GM21381 (cell line): ENCODE measurements at regions not wholly inside any gene's neighbourhood (a gene's known extent, or its start where the extent isn't known, plus 50 kb on each side); places are given as distances from the start of the nearest gene placed in this dataset.
"Not testable (repeated sequence)": the region's sequence is repeated elsewhere in the genome, so short reads cannot be mapped to it uniquely, and the experiment has no call there.

ENCODE experiments used
- ATAC-seq: cut with Tn5 transposase; IDR thresholded peaks from one replicate; pipeline ENCODE4 v1.9.1; 2021; ENCODE audit warnings: mild to moderate bottlenecking, moderate library complexity; ENCODE audit not compliant: unreplicated experiment

- ATAC-seq, result no peak
Measured at GRCh38 chr5:98516701-98517100, 256.8 kb upstream of the RGMB start.

- no peak for ATAC-seq
Measured at GRCh38 chr5:98517560-98518366, 255.7 kb upstream of the RGMB start.

DNA sequence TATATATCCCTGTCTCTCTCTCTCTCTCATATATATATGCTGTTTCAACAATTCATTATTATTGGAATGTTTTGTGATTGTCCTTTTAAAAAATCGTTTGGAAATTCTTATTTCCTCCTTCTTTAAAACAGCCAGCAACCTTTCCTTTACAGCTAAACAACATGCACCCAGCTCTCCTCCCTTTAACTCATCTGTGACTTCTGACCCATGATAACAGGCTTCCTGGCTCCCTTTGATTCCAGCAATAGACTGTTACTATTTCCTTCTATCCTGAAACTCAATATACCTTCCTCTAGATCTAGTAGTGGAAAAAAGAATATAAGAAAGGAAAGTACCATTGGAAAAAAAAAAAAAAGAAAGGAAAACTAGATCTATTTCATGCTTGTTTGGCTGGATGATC is 254.7 kb upstream of the RGMB start:
- no peak for ATAC-seq

DNA sequence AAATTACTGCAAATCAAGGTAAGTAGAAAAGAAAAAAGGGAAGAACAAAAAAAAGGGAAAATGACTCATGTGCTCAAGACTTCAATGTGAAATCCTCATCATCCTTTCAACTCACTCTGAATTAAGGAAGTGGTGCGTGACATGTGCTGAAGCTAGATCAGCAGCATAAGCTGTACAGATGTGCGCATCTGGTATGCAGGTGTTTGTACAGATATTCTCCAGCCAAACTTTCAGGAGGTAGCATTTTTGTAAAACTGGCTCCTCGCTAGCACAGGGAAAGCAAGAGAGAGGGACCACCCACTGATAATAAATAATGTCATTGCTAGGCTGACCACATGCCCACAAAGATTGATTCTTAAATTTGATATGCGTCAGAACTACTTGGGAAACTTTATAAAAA is 253.9 kb upstream of the RGMB start:
- no peak for ATAC-seq

DNA sequence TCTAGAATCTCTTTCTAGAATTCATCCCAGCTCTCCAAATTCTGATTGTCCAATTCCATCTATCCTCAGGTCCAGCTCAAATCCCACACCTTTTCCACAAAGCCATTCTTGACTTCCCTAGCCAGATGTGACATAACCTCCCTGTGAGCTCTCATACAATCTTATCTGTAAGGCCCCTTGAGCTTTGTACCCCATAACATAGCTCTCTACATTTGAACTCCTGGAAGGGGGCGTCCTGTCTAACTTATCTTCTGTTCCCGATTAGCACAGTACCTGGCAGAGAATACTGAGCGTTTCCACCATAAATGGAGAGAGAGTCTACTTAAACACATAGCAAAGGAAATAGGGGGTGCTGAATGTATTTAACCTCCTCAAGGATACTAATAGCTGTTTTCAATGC is 251.6 kb upstream of the RGMB start:
- no peak for ATAC-seq

DNA sequence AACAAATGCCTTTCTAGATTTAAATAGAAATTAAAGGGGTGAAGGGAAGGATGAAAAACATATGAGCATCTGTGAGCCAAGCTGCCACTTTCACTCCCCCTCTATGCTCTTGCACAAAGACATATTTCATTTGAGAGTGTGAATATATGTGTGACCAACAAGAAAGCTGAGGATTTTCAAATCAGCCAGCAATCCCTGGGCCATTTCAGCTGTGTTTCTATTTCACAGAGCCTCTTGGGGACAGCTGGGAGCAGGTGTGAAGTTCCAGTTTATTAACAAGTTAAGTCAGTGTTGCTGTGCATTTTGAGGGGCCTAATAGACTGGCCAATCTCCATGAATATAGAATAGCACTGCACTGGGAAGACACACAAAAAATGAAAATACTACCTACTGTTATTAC is 248.7 kb upstream of the RGMB start:
- ATAC-seq, result no peak

DNA sequence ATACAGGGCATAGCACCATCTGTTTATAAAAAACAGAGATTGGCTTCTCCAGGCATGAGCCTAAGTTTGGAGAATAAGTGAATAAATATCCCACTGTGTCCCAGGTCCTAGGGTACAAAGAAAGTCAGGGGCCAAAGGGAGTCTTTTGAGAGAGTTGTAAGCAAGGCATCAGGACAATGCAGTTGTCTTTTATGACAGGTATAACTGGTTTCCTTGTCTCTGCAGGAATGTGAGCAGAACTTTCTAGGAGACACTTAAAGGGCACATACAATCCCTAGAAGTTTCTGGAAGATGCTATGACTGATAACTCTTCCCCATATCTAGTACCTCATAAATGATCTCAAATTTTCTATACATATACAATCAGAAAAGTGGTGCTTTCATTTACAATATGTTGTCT is 245.6 kb upstream of the RGMB start:
- no peak for ATAC-seq

- no peak for ATAC-seq
Measured at GRCh38 chr5:98529321-98529720, 244.1 kb upstream of the RGMB start.

- ATAC-seq, result no peak
Measured at GRCh38 chr5:98530224-98530623, 243.2 kb upstream of the RGMB start.

DNA sequence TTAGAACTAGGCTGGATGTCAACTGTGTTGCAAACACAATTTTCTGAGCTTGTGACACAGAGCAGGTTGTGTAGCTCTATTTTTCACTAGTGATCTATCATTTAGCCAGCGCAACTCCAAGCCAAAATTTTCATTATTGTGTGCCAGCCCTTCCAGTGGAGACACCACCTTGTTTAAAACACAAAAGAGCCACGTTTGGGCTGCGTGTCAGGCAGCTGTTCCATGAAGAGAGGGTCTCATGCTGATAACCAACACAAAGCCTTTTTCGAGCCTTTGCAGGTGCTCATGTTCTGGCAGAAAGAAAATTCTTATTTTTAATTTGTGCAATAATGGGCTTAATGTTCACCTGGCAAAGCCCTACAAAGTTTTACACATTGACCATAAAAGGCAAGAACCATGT is 237.6 kb upstream of the RGMB start:
- no peak for ATAC-seq

- no peak for ATAC-seq
Measured at GRCh38 chr5:98540056-98540455, 233.4 kb upstream of the RGMB start.

GRCh38 chr5:98541641-98542040 is 231.8 kb upstream of the RGMB start:
- no peak for ATAC-seq

- no peak for ATAC-seq
Measured at GRCh38 chr5:98543490-98543889, 230.0 kb upstream of the RGMB start.

- not testable (repeated sequence) for ATAC-seq
Measured at GRCh38 chr5:98546924-98547323, 226.5 kb upstream of the RGMB start.

DNA sequence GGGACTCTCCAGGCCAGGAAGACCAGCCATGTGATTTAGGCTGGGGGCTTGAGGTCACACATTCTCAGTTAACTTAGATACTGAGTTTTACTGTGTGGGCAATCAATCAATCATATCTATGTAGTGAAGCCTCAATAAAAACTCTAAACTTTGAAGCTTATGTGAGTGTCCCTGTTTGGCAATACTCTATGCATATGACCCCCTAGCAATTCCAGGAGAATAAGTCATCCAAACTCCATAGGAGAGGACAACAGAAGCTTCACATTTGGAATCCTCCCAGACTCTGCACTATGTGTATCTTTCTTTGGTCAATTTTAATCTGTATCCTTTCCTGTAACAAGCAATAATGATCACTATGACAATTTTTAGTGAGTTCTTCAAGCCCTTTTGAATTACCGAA is 216.8 kb upstream of the RGMB start:
- ATAC-seq, result no peak

DNA sequence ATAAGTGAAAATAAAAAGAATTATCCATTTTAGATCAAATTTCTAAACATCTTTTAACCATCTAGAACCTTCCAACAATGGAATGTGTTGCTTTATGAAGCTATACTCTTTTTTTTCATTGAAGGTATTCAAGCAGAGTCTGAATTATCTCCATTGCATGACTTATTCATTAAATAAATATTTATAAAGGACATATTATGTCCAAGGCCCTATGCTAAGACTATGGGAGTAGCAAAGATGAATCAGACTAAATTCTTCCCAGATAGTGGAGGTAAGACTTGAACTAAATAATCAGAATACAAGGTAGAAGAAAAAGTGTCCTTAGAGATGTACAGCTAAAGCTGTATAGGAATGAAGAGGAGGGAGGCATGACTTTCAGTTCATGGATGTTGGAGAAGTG is 215.5 kb upstream of the RGMB start:
- no peak for ATAC-seq

GRCh38 chr5:98563885-98564653 is 209.4 kb upstream of the RGMB start:
- ATAC-seq, result no peak

GRCh38 chr5:98564836-98565235 is 208.6 kb upstream of the RGMB start:
- ATAC-seq, result no peak

DNA sequence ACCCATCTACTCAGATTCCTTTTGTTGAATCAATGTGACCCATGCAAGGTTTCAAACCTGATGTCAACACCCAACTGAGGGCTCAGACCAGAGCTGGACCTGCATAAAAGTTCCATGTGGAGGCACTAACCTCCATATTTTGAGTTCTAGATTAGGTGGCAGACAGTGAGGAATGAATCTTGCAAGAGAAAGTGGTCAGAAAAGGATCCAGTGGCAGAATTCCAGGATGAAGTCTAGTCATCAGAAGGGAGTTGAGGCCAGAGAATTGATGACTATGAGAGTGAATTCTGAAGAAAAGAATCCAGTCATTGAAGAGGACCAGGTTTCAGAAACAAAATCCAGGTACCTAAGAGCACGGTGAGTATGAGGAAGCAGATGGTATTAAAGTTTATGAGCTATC is 205.1 kb upstream of the RGMB start:
- no peak for ATAC-seq

DNA sequence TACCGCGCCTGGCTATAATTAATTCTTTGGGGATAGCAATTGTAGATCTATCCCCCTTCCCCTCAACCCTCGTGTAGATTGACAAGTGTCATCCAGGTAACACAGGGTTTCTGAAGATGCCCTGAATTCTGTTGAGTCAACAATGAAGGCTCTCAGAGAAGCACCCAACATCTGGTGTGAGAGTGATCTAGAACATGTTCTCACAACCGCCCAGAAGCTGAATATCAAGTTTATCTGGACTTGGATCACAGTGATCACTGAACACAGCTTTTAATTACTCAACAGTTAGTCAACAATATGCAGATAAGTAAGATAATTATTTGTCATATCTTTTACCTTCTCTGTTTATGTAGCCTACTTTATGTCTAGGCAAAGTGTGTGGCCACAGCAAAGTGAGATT is 204.2 kb upstream of the RGMB start:
- no peak for ATAC-seq

- no peak for ATAC-seq
Measured at GRCh38 chr5:98570010-98570409, 203.5 kb upstream of the RGMB start.

GRCh38 chr5:98570661-98571191 is 202.7 kb upstream of the RGMB start:
- ATAC-seq, result no peak
